ENCODE measurements at regions not wholly inside any gene's neighbourhood (a gene's known extent, or its start where the extent isn't known, plus 50 kb on each side); places are given as distances from the start of the nearest gene placed in this dataset.

GRCh38 chr2:34498561-34498960 is 899.5 kb upstream of the FAM98A start:
- Histone ChIP-seq H3K36me3 (ENCODE audit: control insufficient read depth in 2 of 4, insufficient read depth in 4 of 4, low read length in 3 of 4) (no peaks in the 10 kb centered on the region), H3K56ac (replicated peaks; ENCODE audit: insufficient read length, low read depth, low read length) (no peak overlapping the region), H3K27ac (ENCODE audit: low read depth, low read length) (no peak overlapping the region), H3K4me3 (ENCODE audit: extremely low read depth in 1 of 4, insufficient read depth in 2 of 4, low read depth in 3 of 4, low read length in 4 of 4) (no peak overlapping the region), H3K9me3 (ENCODE audit: insufficient read depth in 2 of 2, low read depth in 1 of 2, low read length in 1 of 2) (no peaks in the 10 kb centered on the region), H2BK20ac (ENCODE audit: low read length) (no peak overlapping the region), H3K4me1 (replicated peaks in 1 of 4; ENCODE audit: control insufficient read depth in 3 of 4, insufficient read depth in 4 of 4, low read length in 3 of 4) (no peaks in the 10 kb centered on the region), H3K79me1 (ENCODE audit: low read depth, low read length) (no peaks in the 10 kb centered on the region), H2BK120ac (replicated peaks; ENCODE audit: low read depth, low read length) (no peak overlapping the region), H3K9ac (replicated peaks in 1 of 4; ENCODE audit: extremely low read depth in 1 of 4, low read depth in 3 of 4, low read length in 3 of 4) (no peak overlapping the region), H4K91ac (replicated peaks; ENCODE audit: insufficient read length, low read length) (no peak overlapping the region), H2AFZ (ENCODE audit: low read length) (no peak overlapping the region), H3K4me2 (ENCODE audit: insufficient read depth in 1 of 2, low read depth in 2 of 2, low read length in 2 of 2) (no peak overlapping the region), H4K8ac (ENCODE audit: extremely low read depth, insufficient read depth, low read length) (no peak overlapping the region), H3K14ac (ENCODE audit: insufficient read length) (no peak overlapping the region), H2AK5ac (ENCODE audit: low read depth, low read length) (no peak overlapping the region), H2BK12ac (ENCODE audit: low read depth, low read length) (no peak overlapping the region), H3K23ac (ENCODE audit: insufficient read length) (no peak overlapping the region), H4K20me1 (replicated peaks in 1 of 2; ENCODE audit: control insufficient read depth in 1 of 2, insufficient read depth in 2 of 2, low read length in 2 of 2) (no peaks in the 10 kb centered on the region), H3K27me3 (replicated peaks in 1 of 4; ENCODE audit: control insufficient read depth in 3 of 4, extremely low read depth in 1 of 4, insufficient read depth in 3 of 4, low read length in 3 of 4) (no peaks in the 10 kb centered on the region), H4K5ac (ENCODE audit: insufficient read length, low read depth, low read length) (no peak overlapping the region), H3K23me2 (ENCODE audit: low read depth, low read length) (no peaks in the 10 kb centered on the region), H3K18ac (ENCODE audit: extremely low read depth, low read length) (no peak overlapping the region), H2BK15ac (ENCODE audit: low read length) (no peak overlapping the region), H3K4ac (replicated peaks; ENCODE audit: insufficient read length, low read depth, low read length) (no peak overlapping the region), H2BK5ac (ENCODE audit: low read depth, low read length) (no peak overlapping the region), H3K79me2 (ENCODE audit: control insufficient read depth in 1 of 2, insufficient read depth in 2 of 2, low read length in 2 of 2) (no peaks in the 10 kb centered on the region)
- TF ChIP-seq CHD2 (IDR thresholded peaks at IDR 0.05; ENCODE audit: low read length): no peak
- no peak for TF ChIP-seq CHD1 (IDR thresholded peaks at IDR 0.05; ENCODE audit: low read depth, low read length)
- TF ChIP-seq CBX8 (IDR thresholded peaks at IDR 0.05; ENCODE audit: borderline replicate concordance, low read depth, low read length): no peak
- no peak for TF ChIP-seq SIX5 (IDR thresholded peaks at IDR 0.05; ENCODE audit: low read depth, low read length)
- TF ChIP-seq CBX5 (IDR thresholded peaks at IDR 0.05; ENCODE audit: low read depth, low read length): no peak
- TF ChIP-seq EZH2 (IDR thresholded peaks at IDR 0.05; ENCODE audit: low read depth, low read length, severe bottlenecking): no peak
- no peak for TF ChIP-seq TEAD4 (IDR thresholded peaks at IDR 0.05; ENCODE audit: low read depth, low read length)
- no peak for TF ChIP-seq MAX (IDR thresholded peaks at IDR 0.05)
- no peak for TF ChIP-seq NANOG (IDR thresholded peaks at IDR 0.05; ENCODE audit: insufficient read depth, low read depth, low read length, poor library complexity, severe bottlenecking)
- TF ChIP-seq SIRT6 (IDR thresholded peaks at IDR 0.05; ENCODE audit: low read length): no peak
- POLR2A ChIA-PET (ENCODE audit: partially characterized antibody): no interaction called here
- FAIRE-seq (no peak), DNase-seq (ENCODE audit: low read depth in 1 of 2, low spot score in 2 of 2) (no peak)
- CTCF ChIA-PET (ENCODE audit: partially characterized antibody): no interaction called here
- WGBS, 2 experiments (ENCODE audit: extremely low coverage in 1 of 2, insufficient coverage in 1 of 2, insufficient read length in 1 of 2, insufficient replicate concordance in 2 of 2, low coverage in 1 of 2, low lambda C conversion rate in 2 of 2, missing lambda C conversion rate in 1 of 2): 86% methylated on average over 1 of the region's 1 CpG; no CpG with 5 or more reads in 1 of the 2 experiments

All from H1 (cell line).